ENCODE measurements at regions not wholly inside any gene's neighbourhood (a gene's known extent, or its start where the extent isn't known, plus 50 kb on each side); places are given as distances from the start of the nearest gene placed in this dataset.

DNA sequence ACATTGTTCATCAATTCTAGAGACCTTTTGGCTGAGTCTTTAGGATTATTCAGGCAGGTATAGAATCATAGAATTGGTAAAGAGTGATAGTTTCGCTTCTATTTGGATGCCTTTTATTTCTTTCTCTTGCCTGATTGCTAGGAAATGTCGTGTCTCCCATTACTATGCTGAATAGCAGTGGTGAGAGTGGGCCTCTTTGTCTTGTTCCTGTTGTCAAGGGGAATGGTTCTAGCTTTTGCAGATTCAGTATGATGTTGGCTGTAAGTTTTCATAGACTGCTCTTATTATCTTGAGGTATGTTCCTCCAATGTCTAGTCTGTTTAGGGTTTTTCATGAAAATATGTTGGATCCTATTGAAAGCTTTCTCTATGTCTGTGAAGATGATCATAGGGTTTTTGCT, 200.2 kb upstream of the PABPC4L start:
- in situ Hi-C loops (cut with HindIII; ENCODE audit: low pct_ligation_motif_present, low pct_unique_long_range_greater_than_20kb, low sequenced_read_pairs) = no loop called here
- no peak for DNase-seq

DNA sequence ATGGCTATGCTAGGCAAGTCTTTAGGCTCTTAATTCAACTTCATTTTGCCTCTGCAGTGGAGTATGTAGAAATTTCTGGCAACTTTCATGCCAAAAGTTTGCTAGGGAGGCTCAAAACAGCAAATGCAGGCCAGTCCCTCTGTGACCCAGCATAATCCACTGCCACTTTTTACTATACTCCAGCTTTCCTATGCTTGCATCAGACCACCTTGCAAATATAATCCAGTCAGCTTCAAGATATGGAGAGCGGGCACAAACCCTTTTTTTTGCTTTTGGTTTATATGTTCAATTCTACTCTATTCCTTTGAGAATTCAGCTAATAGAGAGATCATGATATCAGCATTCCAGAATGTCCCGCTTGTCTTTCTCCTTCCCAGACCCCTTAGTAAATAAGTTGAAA, 192.0 kb upstream of the PABPC4L start:
- DNase-seq = no peak
- in situ Hi-C loops (cut with HindIII; ENCODE audit: low pct_ligation_motif_present, low pct_unique_long_range_greater_than_20kb, low sequenced_read_pairs) = no loop called here

DNA sequence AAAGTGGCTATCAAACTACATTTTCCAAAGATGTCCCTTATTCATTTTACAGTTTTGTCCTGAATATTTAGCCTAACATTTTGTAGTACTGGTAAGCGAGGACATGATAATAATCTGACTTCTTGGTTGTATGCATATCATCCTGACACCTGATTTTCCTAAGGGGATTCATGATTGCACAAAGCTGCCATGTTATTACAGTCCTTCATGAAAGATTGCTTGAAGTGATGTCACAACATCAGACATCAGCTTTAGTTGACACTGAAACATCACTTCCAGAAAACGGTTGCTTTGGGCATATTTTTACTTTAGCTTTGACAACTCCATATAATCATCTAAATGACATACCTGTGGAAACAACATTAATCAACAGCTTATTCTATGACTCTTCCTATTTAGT, 188.7 kb upstream of the PABPC4L start:
- in situ Hi-C loops (cut with HindIII; ENCODE audit: low pct_ligation_motif_present, low pct_unique_long_range_greater_than_20kb, low sequenced_read_pairs) = no loop called here
- no peak for DNase-seq

DNA sequence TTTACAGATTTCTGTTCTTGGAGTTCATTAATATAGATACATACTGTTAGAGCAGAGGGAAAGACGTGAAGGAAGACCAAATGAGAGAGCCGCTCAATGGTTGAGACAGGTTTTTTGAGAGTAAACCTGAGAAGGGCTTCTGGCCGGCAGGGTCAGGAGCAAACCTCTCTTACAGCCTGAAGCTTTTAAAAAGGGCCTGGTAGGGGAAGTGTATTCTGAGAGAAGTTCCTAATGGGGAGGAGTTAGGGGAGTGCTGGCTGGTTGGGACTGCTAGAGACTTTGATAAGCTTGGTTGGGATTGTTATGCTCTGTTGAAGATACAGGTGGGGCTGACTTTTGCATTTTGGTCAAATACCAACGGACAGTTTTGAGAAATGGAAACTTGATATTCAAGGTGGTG, 186.8 kb upstream of the PABPC4L start:
- in situ Hi-C loops (cut with HindIII; ENCODE audit: low pct_ligation_motif_present, low pct_unique_long_range_greater_than_20kb, low sequenced_read_pairs) = no loop called here
- no peak for DNase-seq

DNA sequence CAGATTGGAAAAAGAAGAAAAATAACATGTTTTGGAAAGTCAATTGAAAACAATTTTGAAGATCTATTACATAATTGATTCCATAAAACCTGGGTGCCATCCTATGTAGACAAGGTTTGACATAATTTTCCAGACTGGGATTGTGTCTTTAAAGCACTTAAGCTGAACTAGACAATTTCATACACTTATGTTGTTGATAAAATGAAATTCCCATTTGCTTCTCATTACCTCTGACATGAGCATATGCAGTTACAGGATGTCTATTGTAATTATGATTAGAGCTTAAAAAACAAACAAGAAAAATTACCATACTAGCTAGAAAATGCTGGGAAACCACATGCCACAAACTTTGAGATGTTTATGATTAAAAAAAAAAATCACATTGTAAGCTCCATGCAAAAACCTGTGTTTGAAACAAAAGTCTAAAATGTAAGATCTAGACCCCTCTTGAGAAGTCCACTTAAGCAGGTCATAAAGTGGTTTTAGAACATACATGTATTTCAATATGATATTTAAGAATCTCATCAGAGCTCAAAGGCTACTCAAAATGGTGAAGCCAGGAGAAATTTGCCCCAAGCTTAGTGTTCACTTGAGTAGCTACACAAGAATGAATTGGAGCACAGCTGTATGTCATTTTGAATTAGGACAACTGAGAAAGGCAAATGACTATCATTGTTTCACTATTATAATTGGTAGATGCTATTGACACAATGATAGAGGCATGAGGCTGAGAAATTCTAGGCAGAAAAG, 181.1 kb upstream of the PABPC4L start:
- DNase-seq = no peak
- in situ Hi-C loops (cut with HindIII; ENCODE audit: low pct_ligation_motif_present, low pct_unique_long_range_greater_than_20kb, low sequenced_read_pairs) = no loop called here

DNA sequence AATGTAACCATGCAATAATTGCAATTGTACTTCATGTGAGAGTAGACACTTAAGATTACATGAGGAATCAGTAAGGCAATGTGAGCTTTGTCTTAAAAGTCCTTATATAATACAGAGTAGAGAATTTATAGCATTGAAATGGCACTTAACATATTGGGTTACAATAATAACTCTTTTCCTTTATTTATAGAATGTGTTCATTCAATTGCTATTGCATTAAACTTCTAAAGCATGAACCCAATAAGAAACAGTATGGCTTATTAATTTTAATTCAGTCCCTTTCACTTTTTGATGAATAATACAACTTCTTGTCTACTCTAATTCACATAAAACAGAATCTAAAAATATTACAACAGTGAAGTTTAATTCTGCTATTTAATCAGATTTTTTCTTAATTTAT, 174.2 kb upstream of the PABPC4L start:
- no peak for DNase-seq
- in situ Hi-C loops (cut with HindIII; ENCODE audit: low pct_ligation_motif_present, low pct_unique_long_range_greater_than_20kb, low sequenced_read_pairs) = no loop called here

DNA sequence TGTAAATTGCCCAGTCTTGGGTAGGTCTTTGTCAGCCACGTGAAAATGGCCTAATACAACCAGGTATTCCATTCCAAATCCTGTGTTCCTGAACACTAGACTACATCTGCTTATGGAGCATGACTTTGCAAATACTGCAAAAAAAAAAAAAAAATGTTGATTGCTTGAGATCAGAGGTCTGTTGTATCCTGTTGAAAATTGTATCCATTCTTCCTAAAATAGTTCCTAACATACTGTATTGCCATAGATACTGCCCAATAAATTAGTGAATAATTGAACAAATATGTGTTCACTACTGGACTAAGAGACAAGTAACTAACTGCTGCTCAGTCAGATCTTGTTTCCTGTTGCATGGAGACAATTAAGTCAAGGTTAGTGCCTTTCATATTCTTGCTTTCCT, 164.3 kb upstream of the PABPC4L start:
- no peak for DNase-seq
- in situ Hi-C loops (cut with HindIII; ENCODE audit: low pct_ligation_motif_present, low pct_unique_long_range_greater_than_20kb, low sequenced_read_pairs) = no loop called here

DNA sequence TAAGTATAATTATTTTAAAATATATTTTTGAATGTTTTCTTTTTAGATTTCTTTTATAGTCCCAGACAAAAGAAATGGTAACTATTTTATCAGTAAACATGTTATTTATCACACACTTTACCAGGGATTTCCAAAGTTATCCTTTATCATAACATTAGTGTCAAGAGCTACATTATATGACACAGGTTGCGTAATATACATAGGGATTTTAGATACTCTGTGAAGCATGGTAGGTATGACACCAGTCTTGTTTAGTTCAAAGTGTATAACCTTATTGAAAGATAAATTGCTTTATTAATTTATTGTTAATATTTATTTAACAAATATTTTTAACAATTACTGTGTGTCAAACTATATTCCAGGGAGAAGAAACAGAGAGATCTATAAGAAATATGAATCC, 163.3 kb upstream of the PABPC4L start:
- in situ Hi-C loops (cut with HindIII; ENCODE audit: low pct_ligation_motif_present, low pct_unique_long_range_greater_than_20kb, low sequenced_read_pairs) = no loop called here
- no peak for DNase-seq

DNA sequence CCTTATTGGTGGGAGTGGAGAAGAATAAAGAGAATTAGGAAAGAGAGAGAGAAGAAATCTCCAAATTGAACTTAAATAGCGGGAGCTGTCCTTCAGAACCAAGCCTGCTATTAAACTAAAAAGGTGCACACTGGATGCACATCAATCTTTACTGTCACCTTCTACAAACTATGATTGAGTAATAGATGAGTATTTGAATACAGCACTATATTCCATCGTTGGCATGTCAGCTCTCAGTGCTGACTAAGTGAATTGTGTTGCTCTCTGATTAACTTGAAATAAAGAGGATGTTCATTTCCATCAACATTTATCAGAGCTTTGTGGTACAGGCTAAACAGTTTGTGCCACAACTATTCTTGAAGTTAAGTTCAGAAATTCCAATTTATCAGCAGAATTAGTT, 143.7 kb upstream of the PABPC4L start:
- in situ Hi-C loops (cut with HindIII; ENCODE audit: low pct_ligation_motif_present, low pct_unique_long_range_greater_than_20kb, low sequenced_read_pairs) = no loop called here
- DNase-seq = no peak

DNA sequence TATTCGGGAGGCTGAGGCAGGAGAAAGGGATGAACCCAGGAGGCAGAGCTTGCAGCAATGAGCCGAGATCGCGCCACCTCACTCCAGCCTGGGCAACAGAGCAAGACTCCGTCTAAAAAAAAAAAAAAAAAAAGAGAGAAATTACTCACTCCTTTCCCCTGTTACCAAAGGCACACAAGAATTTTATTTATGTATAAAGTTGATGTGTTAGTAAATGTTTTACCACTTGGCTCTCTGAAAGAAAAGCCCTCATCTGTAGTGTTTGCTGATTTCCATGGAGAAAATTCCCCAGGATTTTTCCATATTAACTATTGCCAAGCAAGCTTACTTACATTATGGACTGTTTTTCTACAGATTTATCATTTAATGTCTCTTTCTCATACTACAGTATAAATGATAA, 142.1 kb upstream of the PABPC4L start:
- in situ Hi-C loops (cut with HindIII; ENCODE audit: low pct_ligation_motif_present, low pct_unique_long_range_greater_than_20kb, low sequenced_read_pairs) = no loop called here
- DNase-seq = no peak

DNA sequence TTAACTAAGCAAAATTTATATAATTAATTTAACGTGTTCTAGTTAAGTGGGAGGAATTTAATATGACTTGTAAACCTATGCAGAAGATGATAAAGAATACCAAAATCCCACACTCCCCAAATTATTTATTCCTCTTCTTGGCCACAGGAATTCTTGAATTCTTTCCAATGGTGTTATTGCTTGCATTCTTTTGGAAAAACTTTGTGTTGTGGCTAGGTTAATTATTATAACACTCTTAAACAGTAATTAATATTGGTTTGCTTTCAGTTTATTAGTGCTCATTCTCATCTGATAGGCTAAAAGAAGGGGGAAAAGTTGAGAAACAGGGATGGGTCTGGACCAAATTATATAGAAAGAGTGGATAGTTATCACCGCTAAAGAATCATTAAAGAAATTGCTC, 141.5 kb upstream of the PABPC4L start:
- no peak for DNase-seq
- in situ Hi-C loops (cut with HindIII; ENCODE audit: low pct_ligation_motif_present, low pct_unique_long_range_greater_than_20kb, low sequenced_read_pairs) = no loop called here

DNA sequence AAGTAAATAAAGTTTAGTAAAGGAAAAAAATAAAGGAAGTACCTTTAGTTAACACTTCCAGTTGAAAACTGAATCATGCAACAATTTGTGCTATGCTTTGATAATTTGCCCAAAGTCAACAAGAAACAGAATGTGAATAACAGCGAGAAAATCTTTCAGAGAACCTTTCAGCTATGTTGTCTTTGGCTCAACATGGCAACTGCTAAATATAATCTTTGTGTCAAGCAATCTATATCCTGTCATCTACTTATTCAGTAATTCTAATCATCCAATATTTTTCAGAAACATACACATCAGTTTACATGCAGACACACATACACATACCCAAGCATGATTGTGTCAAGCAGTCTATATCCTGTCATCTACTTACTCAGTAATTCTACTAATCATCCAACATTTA, 136.0 kb upstream of the PABPC4L start:
- DNase-seq = no peak
- in situ Hi-C loops (cut with HindIII; ENCODE audit: low pct_ligation_motif_present, low pct_unique_long_range_greater_than_20kb, low sequenced_read_pairs) = no loop called here

DNA sequence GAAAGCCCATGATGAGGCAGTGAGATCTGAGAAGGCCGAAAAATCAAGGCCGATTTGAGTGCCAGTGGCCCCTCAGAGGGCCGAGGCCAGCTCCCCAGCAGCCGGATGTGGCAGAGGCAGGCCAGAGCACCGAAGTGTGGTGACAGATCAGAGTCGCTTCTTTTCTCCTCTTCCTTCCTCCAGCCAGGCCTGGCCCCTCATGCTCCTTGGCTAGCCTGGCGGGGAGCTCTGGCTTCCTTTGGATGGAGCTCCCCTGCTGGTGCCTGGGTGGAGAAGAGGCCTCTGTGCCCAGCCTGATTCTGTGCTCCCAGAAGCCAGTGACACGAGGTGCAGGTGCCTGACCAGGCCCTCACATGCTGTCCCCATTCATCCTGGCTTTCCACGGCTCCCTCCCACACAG, 127.2 kb upstream of the PABPC4L start:
- in situ Hi-C loops (cut with HindIII; ENCODE audit: low pct_ligation_motif_present, low pct_unique_long_range_greater_than_20kb, low sequenced_read_pairs) = no loop called here
- DNase-seq = no peak

DNA sequence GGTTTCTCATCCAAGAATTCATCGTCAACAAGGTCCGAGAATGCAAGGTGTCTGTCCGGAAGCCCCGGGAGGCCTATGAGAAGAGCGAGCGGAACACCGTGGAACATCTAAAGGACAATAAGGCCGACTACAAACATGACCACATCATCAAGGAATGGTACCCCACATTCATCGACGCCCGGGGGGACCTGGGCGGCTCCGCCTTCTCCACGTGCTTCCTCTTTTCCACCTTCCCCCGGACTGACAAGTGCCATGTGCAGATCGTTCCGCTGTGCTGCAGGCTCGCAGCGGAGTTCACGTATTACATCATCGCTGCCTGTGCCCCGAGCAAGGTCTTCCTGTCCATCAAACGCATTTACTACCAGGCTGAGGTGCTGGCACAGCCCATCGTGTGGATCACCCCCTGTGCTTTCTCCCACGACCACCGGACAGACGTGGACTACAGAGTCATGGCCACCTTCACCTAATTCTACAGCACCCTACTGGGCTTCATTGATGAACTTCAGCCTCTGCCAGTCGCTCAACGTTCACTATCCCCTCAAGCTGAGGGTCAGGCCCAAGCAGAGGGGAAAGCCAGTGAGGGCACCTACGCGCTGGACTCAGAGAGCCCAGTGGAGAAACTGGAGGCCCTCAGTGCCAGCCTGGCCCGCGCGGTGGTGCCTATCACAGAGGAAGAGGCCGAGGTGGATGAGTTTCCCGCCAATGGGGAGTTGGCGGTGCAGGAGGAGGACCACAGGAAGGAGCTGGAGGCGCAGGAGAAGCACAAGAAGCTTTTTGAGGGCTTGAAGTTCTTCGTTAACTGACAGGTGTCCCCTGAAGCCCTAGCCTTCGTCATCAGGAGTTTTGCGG, 125.9 kb upstream of the PABPC4L start:
- DNase-seq = no peak
- in situ Hi-C loops (cut with HindIII; ENCODE audit: low pct_ligation_motif_present, low pct_unique_long_range_greater_than_20kb, low sequenced_read_pairs) = no loop called here

DNA sequence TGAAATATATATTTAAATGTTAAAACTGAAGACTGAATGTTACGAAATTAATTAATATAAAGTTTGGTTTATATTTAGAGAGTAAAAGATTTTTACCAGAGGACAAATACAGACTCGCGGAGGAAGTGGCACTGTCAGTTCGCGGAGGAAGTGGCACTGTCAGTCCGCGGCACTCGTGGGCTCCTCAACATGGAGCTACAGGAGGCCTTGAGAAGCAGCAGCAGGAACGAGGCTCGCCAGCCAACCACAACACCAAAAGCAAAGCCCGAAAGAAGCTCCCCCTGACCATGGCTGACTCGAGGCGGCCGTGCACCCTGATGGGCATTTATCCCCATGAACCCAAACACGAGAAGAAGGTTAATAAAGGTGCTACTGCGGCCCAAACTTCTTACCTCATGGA, 125.3 kb upstream of the PABPC4L start:
- in situ Hi-C loops (cut with HindIII; ENCODE audit: low pct_ligation_motif_present, low pct_unique_long_range_greater_than_20kb, low sequenced_read_pairs) = no loop called here

DNA sequence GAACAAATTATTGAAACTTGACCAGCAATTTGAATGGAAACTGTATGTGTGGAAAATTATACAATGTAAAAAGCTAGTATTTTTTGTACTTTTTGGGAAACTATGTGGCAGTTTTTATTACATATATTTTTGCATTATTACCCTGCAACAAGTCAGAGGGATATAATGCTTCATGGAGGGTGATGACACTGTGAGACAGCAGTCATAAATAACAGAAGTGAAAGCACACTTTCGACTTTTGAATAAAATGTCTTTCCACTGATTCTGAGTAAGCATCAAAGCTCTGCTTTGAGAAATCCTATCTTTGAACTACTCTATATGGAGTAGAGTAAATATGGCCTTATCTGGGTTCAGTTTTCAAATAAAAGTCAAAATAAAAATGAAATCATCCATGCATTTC, 122.6 kb upstream of the PABPC4L start:
- DNase-seq = no peak
- in situ Hi-C loops (cut with HindIII; ENCODE audit: low pct_ligation_motif_present, low pct_unique_long_range_greater_than_20kb, low sequenced_read_pairs) = no loop called here

More for the DNA sequence above, 125.3 kb upstream of the PABPC4L start:
- DNase-seq = no peak

DNA sequence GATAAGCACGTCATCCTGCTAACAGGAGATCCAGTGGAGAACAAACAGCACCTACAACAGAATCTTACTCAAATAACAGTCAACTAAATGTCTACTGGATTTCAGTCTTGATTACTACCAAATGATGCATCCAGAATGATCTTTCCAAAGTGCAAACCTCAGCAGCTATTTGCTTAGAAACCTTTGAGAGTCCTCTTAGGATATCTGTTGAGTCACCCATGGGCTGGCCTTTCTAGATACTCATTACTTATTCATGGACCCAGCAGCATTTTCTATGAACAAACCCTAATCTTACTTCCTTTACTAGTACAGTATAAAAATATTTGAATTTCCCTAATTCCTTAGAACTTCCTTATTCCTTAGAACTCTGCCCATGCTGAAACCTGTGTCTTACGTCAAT, 118.5 kb upstream of the PABPC4L start:
- in situ Hi-C loops (cut with HindIII; ENCODE audit: low pct_ligation_motif_present, low pct_unique_long_range_greater_than_20kb, low sequenced_read_pairs) = no loop called here
- no peak for DNase-seq

DNA sequence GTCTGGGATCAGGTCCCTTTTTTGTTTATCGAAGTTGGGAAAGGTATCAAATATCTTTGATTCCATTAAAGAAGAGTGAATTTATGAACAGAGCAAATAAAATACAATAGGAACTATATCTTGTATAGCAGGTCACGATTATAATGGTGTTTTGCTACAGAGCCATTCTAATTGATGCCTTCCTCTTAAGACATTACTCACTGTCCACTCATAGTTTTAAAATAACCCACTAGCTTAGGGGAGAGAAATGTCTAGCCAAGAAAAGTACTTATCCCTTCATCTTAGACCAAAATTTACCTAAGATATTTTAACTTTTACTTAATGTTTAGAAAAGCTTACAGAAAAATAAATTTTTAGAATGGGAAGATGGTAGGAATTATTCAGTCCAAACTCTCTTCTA, 112.0 kb upstream of the PABPC4L start:
- no peak for DNase-seq
- in situ Hi-C loops (cut with HindIII; ENCODE audit: low pct_ligation_motif_present, low pct_unique_long_range_greater_than_20kb, low sequenced_read_pairs) = no loop called here

DNA sequence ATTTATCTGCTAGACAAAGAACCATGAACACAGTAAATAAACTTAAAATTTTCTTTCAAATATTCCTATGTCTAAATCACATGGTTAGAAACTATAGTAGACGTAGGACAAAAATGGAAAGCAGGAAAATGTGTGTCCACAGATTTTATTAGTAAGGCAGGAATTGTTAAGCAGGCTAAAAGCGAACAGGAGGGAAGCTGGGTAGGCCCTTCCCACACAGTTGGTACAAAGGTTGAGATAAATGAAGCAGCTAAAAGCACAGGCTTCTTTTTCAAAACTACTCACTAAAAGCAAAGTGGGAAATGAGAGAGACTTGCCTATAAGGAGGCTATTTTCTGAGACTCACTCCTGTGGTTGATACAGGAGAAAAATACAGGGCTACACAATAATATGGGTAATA, 108.1 kb upstream of the PABPC4L start:
- in situ Hi-C loops (cut with HindIII; ENCODE audit: low pct_ligation_motif_present, low pct_unique_long_range_greater_than_20kb, low sequenced_read_pairs) = no loop called here
- no peak for DNase-seq

DNA sequence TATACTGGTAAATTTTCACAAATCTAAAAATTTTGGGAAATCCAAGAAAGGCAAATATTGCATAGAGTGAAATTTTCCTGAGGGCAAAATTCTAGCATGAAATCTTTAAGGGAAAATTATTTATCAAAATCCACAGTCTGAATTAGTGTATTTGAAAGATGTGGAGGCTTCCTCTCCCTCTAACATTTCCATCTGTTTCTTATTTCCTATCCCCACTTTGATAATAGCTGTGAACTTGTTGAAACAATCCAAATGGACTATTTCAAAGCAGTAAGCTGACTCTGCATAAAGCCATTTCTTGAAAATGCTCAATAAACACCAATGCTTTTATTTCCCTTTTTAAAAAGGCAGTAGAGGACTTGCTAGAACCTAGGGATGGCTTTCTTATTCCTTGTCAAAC, 107.3 kb upstream of the PABPC4L start:
- DNase-seq = no peak
- in situ Hi-C loops (cut with HindIII; ENCODE audit: low pct_ligation_motif_present, low pct_unique_long_range_greater_than_20kb, low sequenced_read_pairs) = no loop called here
